ENCODE measurements at regions not wholly inside any gene's neighbourhood (a gene's known extent, or its start where the extent isn't known, plus 50 kb on each side); places are given as distances from the start of the nearest gene placed in this dataset.

DNA sequence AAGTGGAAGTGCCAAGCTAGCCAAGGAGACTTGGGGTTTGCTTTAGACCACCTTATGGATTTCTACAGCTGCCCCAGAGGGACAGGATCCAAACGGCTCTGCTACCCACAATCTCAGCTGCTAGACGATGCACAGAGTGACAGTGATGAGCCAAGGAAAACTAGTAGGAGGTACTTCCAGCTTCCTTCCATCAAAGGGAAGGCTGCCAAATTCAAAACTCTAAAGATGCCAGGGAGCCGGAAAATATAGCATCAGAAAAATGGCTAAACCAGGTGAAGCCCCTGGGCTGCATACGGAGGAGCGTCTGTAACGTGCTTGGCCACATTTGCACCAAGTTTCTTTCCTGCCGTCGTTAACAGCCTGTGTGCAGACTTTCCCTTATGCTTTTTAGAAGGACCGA is 245.5 kb upstream of the ZNF521 start:
- Histone ChIP-seq H3K4me3 (no peak overlapping the region), H3K27ac (no peak overlapping the region)

DNA sequence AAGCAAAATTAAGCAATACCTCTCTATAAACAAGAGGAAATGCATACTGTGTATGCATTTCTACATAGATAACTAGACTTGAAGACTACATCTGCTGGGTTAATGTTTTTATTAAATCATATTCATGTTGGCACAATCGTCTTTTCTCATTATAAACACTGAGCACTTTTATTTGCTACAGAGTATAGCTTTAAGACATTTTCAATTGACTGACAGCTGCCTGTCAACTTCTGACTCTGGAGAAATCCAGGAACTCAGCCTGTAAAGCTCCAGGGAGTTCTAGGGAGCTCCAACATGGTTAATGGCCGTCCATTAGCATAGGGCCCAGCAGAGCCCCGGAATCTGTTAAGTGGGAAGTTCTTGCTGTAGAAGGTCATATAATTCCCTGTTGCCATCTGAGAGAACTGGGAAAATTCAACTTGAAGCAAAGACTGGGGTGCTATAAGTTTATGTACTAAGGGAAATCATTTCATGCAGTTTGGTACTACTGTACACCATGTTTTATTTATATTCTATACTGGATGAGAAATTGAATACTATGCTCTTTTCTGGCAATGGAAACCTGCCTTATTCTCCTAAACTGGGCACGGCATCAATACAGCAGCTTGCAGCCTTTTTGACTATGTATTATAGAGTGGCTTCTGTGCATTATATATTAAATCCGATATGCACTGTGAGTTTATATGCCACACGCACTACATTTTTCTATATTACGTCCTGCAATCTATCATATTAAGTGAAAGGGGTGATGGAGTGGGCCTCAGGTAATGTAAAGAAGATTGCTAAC is 243.5 kb upstream of the ZNF521 start:
- Histone ChIP-seq H3K27ac (no peak overlapping the region), H3K4me3 (no peak overlapping the region)

DNA sequence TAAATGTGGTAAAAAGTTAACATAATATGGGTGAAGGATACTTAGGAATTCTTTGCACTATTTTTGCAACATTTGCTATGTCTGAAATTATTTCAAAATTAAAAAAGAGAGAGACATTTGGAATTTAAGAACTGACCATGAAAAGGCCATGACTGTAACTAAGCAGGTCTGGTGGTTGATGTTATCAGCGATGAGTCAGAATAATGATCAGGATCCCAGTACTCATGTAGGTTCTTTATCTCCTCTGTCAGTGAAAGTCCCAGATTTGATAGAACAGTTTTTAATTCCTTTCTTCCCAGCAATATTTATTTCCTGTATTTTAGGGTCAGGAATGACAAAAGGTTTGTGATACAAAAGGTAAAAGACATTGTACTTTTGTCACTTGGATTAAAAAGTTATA is 242.4 kb upstream of the ZNF521 start:
- Histone ChIP-seq H3K4me3 (no peak overlapping the region), H3K27ac (no peak overlapping the region)

DNA sequence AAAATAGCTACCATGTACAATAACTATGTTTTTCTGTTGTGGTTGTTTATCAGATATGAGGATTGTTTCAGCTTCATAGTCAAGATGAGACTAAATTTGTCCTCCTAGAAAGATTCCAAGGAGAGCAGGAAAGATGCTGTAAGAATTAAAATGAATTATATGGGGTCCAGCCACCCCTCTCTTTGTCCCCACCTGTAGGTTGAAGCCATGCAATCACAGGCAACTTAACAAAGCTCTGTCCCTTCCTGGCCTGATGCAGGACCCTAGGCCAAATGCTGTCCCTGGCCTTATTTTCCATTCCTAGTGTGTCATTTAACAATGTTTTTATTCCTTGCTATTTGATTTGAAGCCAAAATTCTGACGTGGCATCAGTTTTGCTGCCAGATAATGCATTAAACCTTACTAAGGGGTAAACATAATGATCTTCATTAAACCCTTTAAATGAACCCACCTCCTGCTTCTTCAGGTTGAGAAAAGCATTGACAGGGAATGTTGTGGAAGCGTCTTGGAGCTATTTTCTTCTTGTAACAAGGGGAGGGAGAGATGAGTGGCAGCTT is 240.9 kb upstream of the ZNF521 start:
- H3K4me3 ChIP-seq = no peak overlapping the region
- H3K27ac ChIP-seq = no peak overlapping the region

DNA sequence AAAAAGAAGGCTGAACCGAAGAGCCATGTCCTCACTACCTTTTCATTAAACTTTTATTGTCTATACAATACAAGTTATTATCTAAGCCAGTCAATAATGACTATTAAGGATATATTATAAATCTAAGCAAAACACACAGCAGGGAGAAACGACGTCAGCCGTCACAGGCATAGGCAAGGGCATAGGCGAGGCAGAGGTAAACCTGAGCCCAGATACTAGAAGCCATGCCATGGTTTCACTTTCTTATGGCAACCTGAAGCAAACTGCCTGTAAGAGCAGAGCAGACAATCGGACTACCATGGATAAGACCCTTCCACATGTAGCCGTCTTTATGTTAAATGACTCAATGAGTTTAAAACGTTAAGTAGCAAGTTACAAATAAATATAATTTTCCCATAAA is 238.5 kb upstream of the ZNF521 start:
- no peak overlapping the region for H3K27ac ChIP-seq
- no peak overlapping the region for H3K4me3 ChIP-seq

DNA sequence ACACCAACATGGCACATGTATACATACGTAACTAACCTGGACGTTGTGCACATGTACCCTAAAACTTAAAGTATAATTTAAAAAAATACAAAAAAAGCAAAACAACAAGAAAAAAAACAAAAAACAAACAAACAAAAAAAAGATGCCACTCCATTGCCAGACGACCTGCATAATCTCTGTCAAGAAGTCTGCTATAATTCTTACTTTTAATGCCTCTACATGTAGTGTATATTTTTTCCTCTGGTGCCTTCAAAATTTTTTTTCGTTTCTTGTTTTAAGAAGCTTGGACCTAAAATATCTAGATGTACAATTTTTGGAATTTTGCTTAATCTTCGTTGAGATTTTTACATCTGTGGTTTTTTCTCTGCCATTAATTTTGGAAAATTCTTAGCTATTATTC is 235.6 kb upstream of the ZNF521 start:
- Histone ChIP-seq H3K4me3 (no peak overlapping the region), H3K27ac (no peak overlapping the region)

DNA sequence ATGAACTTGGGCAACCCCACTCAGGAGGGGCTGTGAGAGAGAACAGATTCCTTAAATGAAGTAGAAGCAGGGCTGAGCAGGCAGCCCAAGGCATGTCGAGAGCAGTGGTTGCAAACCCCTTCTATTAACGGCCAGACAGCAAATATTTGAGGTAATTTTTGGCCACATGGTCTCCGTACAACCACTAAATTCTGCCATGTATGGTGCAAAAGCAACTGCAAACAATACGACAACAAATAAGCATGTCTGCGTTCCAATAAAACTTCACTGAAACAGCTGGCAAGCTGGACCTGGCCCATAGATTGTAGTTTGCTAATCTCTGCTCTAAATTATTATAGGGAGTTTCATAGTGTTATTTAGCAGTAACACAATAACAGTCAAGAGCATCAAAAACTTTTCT is 217.0 kb upstream of the ZNF521 start:
- Histone ChIP-seq H3K27ac (no peak overlapping the region), H3K4me3 (no peak overlapping the region)

DNA sequence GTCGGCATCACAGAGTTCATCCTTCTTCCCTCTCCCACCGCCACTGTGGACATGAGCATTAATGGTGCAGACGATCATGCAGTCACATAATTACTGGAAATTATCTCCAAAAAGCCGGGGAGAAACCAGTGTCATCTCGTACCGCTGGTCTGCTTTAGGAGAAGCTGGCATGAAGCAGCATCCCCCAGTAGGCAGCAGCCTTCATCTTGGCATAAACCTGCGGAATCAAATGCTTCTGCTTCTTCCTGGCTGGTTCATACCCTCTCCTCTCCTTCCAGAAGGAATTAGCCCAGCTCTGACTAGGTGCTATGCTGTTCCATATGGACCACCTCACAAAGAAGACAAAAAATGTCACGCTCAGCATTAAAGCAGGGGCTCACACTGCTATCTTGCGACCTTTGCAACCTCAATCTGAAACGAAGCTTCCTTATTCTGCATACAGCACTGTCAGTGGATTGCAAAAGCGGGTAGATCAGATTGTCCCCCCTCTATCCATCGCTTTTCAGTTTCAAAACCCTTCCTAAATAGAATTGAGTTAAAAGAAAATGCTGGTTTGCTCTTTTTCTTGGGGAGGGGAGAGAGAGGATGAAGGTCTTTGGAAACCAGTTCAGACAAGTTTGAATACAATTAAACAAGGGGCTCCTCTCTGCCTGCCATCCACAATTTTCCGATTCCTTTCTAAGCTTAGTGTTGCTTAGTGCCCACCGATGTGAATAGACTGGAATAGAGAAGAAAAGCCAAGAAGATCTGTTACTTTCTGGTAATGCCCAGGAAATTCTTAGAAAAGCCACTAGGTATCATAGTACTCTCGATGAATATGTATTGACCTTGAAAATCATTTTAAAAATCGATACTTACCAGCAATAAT is 212.1 kb upstream of the ZNF521 start:
- Histone ChIP-seq H3K4me3 (no peak overlapping the region), H3K27ac (no peak overlapping the region)

DNA sequence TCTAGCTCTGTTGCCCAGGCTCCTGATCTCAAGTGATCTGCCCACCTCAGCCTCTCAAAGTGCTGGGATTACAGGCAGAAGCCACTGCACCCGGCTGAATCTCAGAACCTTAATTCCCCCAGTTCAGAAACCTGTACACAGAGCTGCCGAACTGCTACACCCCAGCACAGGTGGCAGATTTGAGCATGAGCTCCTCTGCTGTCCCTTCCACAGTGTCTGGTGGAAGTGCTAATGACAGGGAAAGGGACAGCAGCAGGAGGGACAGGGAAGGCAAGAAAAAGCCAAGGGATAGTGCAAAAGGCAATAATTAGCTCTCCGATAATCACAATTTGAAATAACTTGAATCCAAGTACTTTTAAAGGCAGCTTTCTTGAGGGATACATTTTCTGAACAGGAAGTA is 211.4 kb upstream of the ZNF521 start:
- Histone ChIP-seq H3K27ac (no peak overlapping the region), H3K4me3 (no peak overlapping the region)

DNA sequence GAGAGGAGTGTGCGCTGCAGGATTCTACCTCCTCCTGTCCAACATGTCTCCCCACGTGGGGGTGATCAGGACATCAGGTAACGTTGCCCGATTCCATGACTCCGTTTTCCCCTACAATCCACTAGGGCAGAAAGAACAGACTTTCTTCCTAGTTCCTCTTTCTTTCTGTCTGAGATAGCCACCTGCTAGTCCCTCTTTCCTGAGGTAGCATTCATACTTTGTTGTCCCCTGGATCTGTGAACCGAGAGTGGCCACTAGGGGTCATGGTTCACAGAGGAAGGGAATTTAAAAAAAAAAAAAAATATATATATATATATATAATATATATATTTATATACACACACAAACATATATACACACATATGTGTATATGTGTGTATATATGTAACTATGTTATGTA is 210.0 kb upstream of the ZNF521 start:
- H3K27ac ChIP-seq = peak overlapping the region in 1 of 21 experiments; percentile 2
- H3K4me3 ChIP-seq = no peak overlapping the region

DNA sequence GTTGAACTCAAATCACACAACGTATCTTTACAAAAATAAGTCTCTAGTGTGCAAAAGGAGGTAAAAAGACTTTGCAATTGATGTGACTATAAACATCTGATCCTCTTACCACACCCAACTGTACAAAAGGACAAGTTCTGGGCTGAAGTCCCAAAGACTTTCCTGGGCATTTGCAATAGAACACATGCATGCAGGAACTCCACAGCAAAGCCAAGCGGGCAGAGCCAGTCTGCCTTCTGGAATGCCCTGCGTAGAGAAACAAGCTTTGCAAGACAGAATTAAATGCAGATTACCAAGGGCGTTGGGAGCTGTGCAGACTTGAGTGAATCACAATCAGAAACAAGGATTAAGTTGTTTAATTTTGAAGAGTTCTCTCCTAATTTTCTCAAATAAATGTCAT is 208.4 kb upstream of the ZNF521 start:
- H3K27ac ChIP-seq = peak overlapping the region in 1 of 21 experiments; percentile 27
- no peak overlapping the region for H3K4me3 ChIP-seq

DNA sequence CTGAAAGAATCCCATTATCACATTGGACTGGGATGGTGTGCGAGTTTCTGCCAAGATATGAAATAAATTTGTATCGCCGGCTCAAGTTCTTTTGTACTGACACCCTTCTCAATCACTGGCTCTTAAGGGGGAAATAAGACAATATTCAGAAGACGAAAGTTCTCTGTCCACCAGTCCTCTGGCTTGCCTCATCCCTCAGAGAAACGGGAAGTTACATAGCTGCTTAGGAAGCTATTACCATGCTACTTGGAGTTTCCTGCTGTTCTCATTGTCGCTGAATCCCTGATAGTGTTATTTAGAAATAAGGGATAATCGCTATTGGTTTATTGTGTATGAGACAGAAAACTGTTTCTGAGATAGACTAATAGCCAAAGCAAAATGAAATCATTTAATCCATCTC is 205.0 kb upstream of the ZNF521 start:
- Histone ChIP-seq H3K4me3 (no peak overlapping the region), H3K27ac (no peak overlapping the region)

DNA sequence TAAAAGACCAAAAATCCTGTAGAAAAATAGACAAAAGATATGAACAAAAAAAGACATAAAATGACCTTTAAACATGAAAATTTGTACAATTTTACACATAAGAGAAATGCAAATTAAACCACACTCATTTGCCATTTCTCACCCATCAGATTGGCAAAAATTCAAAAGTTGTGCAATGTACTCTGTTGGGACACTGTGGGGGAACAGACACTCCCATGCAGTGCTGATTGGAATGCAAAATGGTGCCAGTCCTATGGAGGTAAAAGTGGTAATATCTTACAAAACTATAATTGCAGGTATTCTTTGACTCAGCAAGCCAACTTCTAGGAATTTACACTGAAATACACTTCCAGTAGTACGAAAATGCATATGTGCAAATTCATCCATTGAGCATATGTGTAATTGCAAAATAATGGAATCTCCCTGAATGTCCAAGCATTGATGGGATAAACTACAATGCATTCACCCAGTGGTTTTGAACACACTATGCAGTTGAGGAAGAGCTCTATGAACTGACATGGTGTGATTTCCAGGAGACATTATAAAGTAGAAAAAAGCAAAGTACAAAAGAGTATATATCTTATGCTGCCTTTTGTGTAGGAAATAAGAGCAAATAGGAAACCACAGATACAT is 201.8 kb upstream of the ZNF521 start:
- no peak overlapping the region for H3K27ac ChIP-seq
- no peak overlapping the region for H3K4me3 ChIP-seq

DNA sequence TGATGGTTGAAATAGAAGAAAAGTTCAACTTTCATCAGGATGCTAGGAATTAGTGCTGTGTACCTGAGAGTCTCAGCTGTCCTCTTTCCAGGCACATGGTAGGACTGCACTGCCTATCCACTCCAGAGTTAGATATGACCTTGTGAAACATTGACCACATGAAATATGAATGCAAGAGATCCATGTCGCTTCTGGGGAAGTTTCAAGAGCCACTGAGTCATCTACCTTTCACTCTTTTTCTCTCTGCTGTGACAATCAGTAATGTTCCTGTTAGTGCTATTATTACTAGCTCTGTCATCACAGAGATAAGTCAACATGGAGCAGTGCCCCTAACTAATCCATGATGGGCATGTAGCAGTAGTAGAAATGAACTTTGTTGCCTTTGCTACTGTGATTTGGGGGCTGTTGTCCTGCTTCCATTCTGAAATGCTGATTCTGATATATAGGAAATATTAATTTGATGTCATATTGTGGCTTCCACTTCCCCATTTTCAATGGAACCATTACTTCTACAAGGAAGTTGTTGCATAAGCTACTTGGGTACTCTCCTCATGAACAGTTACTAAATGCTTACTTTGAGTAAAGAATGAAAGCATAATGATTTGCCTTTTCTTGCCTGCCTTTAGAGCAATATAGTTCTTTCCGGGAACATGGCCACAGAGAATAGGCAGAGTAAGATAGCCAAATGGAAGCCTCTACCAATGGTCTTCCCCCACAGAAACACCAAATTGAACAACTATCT is 192.8 kb upstream of the ZNF521 start:
- Histone ChIP-seq H3K27ac (no peak overlapping the region), H3K4me3 (no peak overlapping the region)

DNA sequence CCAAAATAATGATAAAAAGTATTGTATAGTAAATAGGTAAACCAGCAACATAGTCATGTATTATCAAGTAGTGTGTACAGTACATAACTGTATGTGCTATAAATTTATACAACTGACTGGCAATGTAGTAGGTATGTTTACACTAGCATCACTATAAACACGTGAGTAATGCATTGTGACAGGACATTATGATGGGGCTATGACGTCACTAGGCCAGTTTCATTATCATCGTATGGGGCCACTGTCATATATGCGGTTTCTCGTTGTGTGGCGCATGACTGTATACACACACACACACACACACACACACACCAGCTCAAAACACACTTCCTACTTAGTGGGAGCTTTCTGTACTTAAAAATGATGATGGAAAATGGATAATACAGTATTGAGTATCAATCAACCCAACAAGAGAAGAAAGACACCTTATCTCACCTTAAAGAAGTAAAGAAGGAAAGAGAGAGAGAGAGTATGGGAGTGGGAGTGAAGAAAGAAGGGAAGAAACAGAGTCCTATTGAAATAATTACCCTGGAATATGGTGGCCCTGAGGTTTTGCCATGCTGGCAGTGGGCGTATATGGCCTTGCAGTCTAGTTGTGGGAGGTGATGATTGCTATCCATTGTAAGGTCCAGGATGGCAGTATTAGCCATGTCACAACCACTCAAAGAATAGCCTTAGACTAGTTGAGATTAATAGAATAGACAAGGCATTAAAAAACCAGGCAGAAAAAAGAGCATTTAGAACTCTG is 186.4 kb upstream of the ZNF521 start:
- H3K4me3 ChIP-seq = no peak overlapping the region

DNA sequence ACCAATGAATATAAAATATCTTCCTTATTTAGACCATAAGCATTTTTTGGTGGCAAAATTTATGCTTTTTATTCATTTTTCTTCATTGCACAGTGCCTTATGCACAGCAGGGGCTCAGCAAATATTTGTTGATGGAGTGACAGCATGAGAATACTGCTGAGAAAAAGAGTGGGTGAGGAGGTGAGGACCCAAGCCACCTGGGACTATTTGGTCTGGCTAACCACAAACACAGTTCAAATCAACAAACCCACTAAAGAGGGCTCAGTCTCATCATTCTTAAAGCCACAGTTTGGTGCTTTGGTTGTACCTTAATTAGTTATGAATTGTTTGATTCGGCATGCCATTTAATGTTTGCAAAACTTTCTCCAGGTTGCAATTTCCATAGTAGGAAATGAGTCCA is 183.5 kb upstream of the ZNF521 start:
- Histone ChIP-seq H3K4me3 (no peak overlapping the region), H3K27ac (no peak overlapping the region)

More for the DNA sequence above, 186.4 kb upstream of the ZNF521 start:
- H3K27ac ChIP-seq = no peak overlapping the region

DNA sequence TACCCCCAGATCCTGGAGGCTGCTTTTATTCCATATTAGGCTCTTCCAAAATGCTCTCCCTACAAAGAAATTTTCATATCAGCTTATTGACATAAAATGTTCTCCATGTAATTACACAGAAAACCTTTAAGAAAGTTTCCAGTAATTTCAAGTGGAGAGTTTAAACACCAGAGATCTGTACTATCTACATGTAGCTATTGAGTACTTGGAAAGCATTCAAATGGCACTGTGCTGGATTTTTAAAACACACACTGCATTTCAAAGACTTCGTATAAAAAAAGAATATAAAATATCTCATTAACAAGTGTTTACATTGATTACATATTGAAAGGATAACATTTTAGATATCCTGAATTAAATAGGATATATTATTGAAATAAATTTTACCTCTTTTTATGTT is 182.4 kb upstream of the ZNF521 start:
- no peak overlapping the region for H3K27ac ChIP-seq

DNA sequence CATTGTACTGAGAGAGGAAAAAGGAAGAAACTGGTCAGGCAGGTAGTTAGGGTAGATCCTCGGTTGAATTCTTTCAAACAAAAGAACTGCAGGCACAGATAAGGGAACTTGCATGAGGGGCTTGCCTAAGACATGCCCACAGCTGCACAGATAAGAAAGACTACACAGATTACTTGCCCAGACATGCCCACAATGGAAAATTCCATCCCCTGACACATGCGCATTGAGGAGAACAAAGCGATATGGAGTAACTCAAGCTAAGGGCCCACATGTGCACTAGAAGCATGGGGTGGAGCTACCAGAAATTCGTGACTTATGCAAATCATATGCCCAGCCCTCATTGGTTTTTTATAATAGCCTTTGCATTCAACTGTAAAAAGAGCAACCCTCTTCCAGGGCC is 181.3 kb upstream of the ZNF521 start:
- no peak overlapping the region for H3K27ac ChIP-seq
- no peak overlapping the region for H3K4me3 ChIP-seq

More for the DNA sequence above, 182.4 kb upstream of the ZNF521 start:
- H3K4me3 ChIP-seq = no peak overlapping the region

DNA sequence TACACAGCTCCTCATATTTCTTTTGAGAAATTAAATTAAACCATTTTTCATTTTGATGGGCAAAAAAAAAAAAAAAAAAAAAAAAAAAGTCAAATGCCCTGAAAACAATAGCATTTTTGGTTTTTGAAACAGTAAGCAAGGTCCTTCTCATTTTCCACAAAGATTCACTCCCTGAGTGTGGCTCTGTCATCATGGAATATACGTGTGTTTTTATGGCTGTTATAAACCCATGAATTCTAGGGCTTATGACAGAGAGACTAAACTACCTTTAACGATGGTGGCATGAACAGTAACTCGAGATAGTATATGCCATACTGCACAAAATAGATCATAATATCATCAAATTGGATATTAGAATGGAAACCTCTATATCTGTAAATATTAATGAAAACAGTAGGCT is 179.2 kb upstream of the ZNF521 start:
- Histone ChIP-seq H3K27ac (no peak overlapping the region), H3K4me3 (no peak overlapping the region)

Measured in skin epidermis (tissue), 12 donors.